HUDEP-2 (cell line): ENCODE measurements at regions not wholly inside any gene's neighbourhood (a gene's known extent, or its start where the extent isn't known, plus 50 kb on each side); places are given as distances from the start of the nearest gene placed in this dataset.
A peak's percentile ranks its signal among the peaks of the same experiment; 100 is the strongest.

Experiments used
- DNase-seq, 76 experiments: peaks; one replicate each; lab custom pipeline; 2025; ENCODE audit not compliant: unreplicated experiment in 76 of 76; lab: John Stamatoyannopoulos, UW

GRCh38 chr10:128859738-128860386 lies 607.2 kb upstream of the MGMT start:
- peak in 24 of 76 experiments; percentile 0 to 40 (median 8) for DNase-seq

GRCh38 chr10:128860574-128860973 lies 606.5 kb upstream of the MGMT start:
- DNase-seq = no peak

GRCh38 chr10:128861018-128861901 lies 605.8 kb upstream of the MGMT start:
- no peak for DNase-seq

GRCh38 chr10:128863411-128863810 lies 603.6 kb upstream of the MGMT start:
- DNase-seq = no peak

GRCh38 chr10:128863823-128864405 lies 603.1 kb upstream of the MGMT start:
- no peak for DNase-seq

GRCh38 chr10:128864554-128865295 lies 602.3 kb upstream of the MGMT start:
- DNase-seq = no peak

- DNase-seq = no peak
These were observed 601.4 kb upstream of the MGMT start for GRCh38 chr10:128865436-128866195.

- no peak for DNase-seq
These were observed 600.5 kb upstream of the MGMT start for GRCh38 chr10:128866551-128866950.

- no peak for DNase-seq
These were observed 599.8 kb upstream of the MGMT start for GRCh38 chr10:128867210-128867609.

GRCh38 chr10:128867819-128868218 lies 599.2 kb upstream of the MGMT start:
- no peak for DNase-seq

GRCh38 chr10:128868481-128868880 lies 598.6 kb upstream of the MGMT start:
- no peak for DNase-seq

GRCh38 chr10:128869101-128869749 lies 597.8 kb upstream of the MGMT start:
- no peak for DNase-seq

- DNase-seq = no peak
These were observed 596.0 kb upstream of the MGMT start for GRCh38 chr10:128870830-128871597.

- no peak for DNase-seq
These were observed 595.3 kb upstream of the MGMT start for GRCh38 chr10:128871671-128872231.

- DNase-seq = no peak
These were observed 593.5 kb upstream of the MGMT start for GRCh38 chr10:128873411-128874054.

- no peak for DNase-seq
These were observed 592.7 kb upstream of the MGMT start for GRCh38 chr10:128874331-128874730.

GRCh38 chr10:128875030-128875744 lies 591.9 kb upstream of the MGMT start:
- DNase-seq = no peak
